Progenitor cell of endocrine pancreas (in vitro differentiated cells): ENCODE measurements at regions not wholly inside any gene's neighbourhood (a gene's known extent, or its start where the extent isn't known, plus 50 kb on each side); places are given as distances from the start of the nearest gene placed in this dataset.

Experiments
- DNase-seq: peaks from one replicate; pipeline ENCODE4 v3.0.0; 2021; ENCODE audit warnings: low spot score; ENCODE audit not compliant: unreplicated experiment
- H3K27ac Mint-ChIP-seq: 2 replicates; pipeline ENCODE4 v1.8.0; 2021; ENCODE audit warnings: mild to moderate bottlenecking, moderate library complexity, mixed read lengths
- H3K27me3 Mint-ChIP-seq: 2 replicates; pipeline ENCODE4 v1.8.0; 2021; ENCODE audit warnings: mixed read lengths
- H3K36me3 Mint-ChIP-seq: 2 replicates; pipeline ENCODE4 v1.8.0; 2022; ENCODE audit warnings: mixed read lengths; ENCODE audit not compliant: insufficient read depth
- H3K4me1 Mint-ChIP-seq: 2 replicates; pipeline ENCODE4 v1.8.0; 2021; ENCODE audit warnings: low read depth, mixed read lengths
- H3K4me3 Mint-ChIP-seq: 2 replicates; pipeline ENCODE4 v1.8.0; 2021; ENCODE audit warnings: low read depth, mild to moderate bottlenecking, moderate library complexity, mixed read lengths
- H3K9me3 Mint-ChIP-seq: 2 replicates; pipeline ENCODE4 v1.8.0; 2021; ENCODE audit warnings: low read depth, mixed read lengths
- TF ChIP-seq, protein P1 (sequence below): fragments of 200-600 bp; sonication (generic); IDR thresholded peaks from one replicate; pipeline ENCODE4 v1.5.0; 2021; ENCODE audit warnings: antibody characterized with exemption, mild to moderate bottlenecking; ENCODE audit not compliant: unreplicated experiment

GRCh38 chr10:104577163-104577562, 63.9 kb upstream of the SORCS3 start:
- Mint-ChIP-seq H3K9me3 (no peaks in the 10 kb centered on the region), H3K27ac (no peak overlapping the region), H3K36me3 (no peaks in the 10 kb centered on the region), H3K27me3 (peaks cover 30% of the 10 kb centered on the region), H3K4me1 (peaks cover 2% of the 10 kb centered on the region), H3K4me3 (no peak overlapping the region)
- TF ChIP-seq, protein P1, sequence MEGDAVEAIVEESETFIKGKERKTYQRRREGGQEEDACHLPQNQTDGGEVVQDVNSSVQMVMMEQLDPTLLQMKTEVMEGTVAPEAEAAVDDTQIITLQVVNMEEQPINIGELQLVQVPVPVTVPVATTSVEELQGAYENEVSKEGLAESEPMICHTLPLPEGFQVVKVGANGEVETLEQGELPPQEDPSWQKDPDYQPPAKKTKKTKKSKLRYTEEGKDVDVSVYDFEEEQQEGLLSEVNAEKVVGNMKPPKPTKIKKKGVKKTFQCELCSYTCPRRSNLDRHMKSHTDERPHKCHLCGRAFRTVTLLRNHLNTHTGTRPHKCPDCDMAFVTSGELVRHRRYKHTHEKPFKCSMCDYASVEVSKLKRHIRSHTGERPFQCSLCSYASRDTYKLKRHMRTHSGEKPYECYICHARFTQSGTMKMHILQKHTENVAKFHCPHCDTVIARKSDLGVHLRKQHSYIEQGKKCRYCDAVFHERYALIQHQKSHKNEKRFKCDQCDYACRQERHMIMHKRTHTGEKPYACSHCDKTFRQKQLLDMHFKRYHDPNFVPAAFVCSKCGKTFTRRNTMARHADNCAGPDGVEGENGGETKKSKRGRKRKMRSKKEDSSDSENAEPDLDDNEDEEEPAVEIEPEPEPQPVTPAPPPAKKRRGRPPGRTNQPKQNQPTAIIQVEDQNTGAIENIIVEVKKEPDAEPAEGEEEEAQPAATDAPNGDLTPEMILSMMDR, result no peak
- no peak for DNase-seq

- Mint-ChIP-seq H3K4me1 (peaks cover 2% of the 10 kb centered on the region), H3K27me3 (peaks cover 30% of the 10 kb centered on the region), H3K4me3 (no peak overlapping the region), H3K27ac (no peak overlapping the region), H3K36me3 (no peaks in the 10 kb centered on the region), H3K9me3 (no peaks in the 10 kb centered on the region)
- TF ChIP-seq, protein P1, result no peak
- no peak for DNase-seq
These were observed 63.1 kb upstream of the SORCS3 start for GRCh38 chr10:104577861-104578521.

GRCh38 chr10:104578671-104579070, 62.4 kb upstream of the SORCS3 start:
- TF ChIP-seq, protein P1, result no peak
- no peak overlapping the region for H3K4me3 Mint-ChIP-seq
- no peaks in the 10 kb centered on the region for H3K36me3 Mint-ChIP-seq
- no peak for DNase-seq
- H3K27me3 Mint-ChIP-seq, result peaks cover 30% of the 10 kb centered on the region
- no peak overlapping the region for H3K27ac Mint-ChIP-seq
- no peaks in the 10 kb centered on the region for H3K9me3 Mint-ChIP-seq
- H3K4me1 Mint-ChIP-seq, result peaks cover 2% of the 10 kb centered on the region

DNA sequence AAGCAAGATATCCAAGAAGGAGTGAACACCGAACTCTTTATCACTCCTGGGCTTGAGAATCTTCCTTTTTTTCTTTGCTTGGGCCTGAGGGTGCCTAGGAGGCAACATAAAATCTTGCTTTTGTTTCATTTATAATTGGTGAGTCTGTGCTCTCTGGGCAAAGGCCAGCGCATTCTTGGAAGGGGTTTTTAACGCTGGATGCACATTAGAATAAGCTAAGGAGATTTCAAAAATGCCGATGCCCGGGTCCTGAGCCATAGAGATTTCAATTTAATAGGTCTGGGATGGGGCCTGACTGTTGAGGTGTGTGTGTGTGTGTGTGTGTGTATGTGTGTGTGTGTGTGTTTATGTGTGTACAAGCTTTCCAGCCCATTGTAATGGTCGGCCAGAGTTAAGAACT, 62.0 kb upstream of the SORCS3 start:
- Mint-ChIP-seq H3K27ac (no peak overlapping the region), H3K4me3 (no peak overlapping the region), H3K9me3 (no peaks in the 10 kb centered on the region), H3K36me3 (no peaks in the 10 kb centered on the region), H3K4me1 (peaks cover 2% of the 10 kb centered on the region), H3K27me3 (peaks cover 30% of the 10 kb centered on the region)
- DNase-seq, result no peak
- TF ChIP-seq, protein P1, result no peak

- Mint-ChIP-seq H3K27ac (no peak overlapping the region), H3K4me1 (no peaks in the 10 kb centered on the region), H3K27me3 (peaks cover 30% of the 10 kb centered on the region)
These were observed 60.8 kb upstream of the SORCS3 start for GRCh38 chr10:104580321-104580720.

More at GRCh38 chr10:104580321-104580720, 60.8 kb upstream of the SORCS3 start:
- DNase-seq, result no peak
- H3K9me3 Mint-ChIP-seq, result no peaks in the 10 kb centered on the region
- H3K36me3 Mint-ChIP-seq, result no peaks in the 10 kb centered on the region
- H3K4me3 Mint-ChIP-seq, result no peak overlapping the region
- TF ChIP-seq, protein P1, result no peak
